C4-2B (cell line): ENCODE measurements at regions not wholly inside any gene's neighbourhood (a gene's known extent, or its start where the extent isn't known, plus 50 kb on each side); places are given as distances from the start of the nearest gene placed in this dataset.

Experiments used
- CTCF ChIP-seq: fragments of 450-650 bp; conservative IDR thresholded peaks from 2 replicates; pipeline ENCODE4 v1.5.1; 2017; ENCODE audit warnings: mild to moderate bottlenecking
- ZFX ChIP-seq: fragments of 450-650 bp; IDR thresholded peaks from 2 replicates; pipeline ENCODE4 v1.6.1; 2017

DNA sequence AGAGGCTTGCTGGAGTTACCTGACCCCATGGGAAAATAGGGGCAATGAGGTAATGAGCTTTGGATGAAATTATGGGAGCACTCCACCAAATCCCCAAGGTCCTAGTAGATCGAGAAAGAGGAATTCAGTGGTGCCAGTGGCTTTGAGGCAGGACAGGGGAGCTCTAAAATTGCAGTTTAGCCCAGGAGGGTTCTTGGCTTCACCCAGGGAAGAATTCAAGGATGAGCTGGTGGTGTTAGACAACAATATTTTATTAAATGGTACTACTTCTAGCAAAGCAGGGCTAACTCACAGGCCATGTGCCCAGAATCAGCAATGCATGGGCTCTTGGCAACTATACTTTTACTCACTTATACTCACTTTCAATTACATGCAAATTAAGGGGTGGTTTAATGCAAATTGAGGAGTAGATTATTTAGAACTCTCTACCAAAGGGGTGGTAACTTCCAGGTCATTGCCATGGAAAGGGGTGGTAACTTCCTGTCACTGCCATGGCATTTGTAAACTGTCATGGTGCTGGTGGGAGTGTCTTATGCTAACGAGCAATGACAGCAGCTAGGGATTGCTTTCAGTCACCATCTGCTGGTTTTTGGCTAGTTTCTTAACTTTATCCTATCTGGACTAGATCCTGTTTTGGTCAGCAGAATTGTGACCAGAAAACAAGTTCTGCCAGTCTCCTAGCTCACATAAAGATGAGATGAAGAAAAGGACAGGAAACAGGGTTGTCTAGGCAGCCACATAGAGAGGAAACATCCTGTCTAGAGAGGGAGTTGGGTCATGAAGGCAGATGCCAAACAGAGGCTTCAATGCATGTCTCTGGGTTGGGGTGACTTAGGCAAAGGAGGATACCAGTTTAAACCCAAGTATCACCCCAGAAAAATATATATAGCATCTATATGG, 64.7 kb downstream of the ZNF641 start:
- TF ChIP-seq CTCF (no peak), ZFX (no peak)
